HG03342 (cell line): ENCODE measurements at regions not wholly inside any gene's neighbourhood (a gene's known extent, or its start where the extent isn't known, plus 50 kb on each side); places are given as distances from the start of the nearest gene placed in this dataset.
A peak's percentile ranks its signal among the peaks of the same experiment; 100 is the strongest.

Experiments
- ATAC-seq: cut with Tn5 transposase; IDR thresholded peaks from one replicate; pipeline ENCODE4 v1.9.1; 2021; ENCODE audit warnings: mild to moderate bottlenecking, moderate library complexity; ENCODE audit not compliant: unreplicated experiment

DNA sequence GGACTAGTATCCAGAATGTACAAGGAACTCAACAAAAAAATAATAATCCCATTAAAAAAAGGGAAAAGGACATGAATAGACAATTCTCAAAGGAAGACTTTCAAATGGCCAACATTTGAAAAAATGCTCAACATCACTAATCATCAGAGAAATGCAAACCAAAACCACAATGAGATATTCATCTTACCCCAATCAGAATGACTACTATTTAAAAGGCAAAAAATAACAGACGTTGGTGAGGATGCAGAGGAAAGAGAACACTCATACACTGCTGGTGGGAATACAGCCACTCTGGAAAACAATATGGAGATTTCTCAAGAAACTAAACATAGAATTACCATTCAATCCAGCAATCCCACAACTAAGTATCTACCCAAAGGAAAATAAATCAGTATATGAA, 133.1 kb downstream of the KDR start:
- no peak for ATAC-seq

DNA sequence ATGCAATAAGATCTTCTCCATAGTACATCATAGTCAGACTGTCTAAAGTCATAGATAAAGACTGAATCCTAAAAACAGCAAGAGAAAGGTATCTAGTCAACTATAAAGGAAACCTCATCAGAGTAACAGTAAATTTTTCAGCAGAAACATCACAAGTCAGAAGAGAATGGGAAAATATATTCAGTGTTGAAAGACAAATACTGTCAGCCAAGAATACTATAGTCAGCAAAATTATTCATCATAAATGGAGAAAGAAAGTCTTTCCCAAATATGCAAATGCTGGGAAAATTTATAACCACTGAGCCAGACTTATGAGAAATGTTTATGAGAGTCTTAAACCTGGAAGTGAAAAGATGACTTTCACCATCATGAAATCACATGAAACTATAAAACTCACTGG, 136.7 kb downstream of the KDR start:
- no peak for ATAC-seq

DNA sequence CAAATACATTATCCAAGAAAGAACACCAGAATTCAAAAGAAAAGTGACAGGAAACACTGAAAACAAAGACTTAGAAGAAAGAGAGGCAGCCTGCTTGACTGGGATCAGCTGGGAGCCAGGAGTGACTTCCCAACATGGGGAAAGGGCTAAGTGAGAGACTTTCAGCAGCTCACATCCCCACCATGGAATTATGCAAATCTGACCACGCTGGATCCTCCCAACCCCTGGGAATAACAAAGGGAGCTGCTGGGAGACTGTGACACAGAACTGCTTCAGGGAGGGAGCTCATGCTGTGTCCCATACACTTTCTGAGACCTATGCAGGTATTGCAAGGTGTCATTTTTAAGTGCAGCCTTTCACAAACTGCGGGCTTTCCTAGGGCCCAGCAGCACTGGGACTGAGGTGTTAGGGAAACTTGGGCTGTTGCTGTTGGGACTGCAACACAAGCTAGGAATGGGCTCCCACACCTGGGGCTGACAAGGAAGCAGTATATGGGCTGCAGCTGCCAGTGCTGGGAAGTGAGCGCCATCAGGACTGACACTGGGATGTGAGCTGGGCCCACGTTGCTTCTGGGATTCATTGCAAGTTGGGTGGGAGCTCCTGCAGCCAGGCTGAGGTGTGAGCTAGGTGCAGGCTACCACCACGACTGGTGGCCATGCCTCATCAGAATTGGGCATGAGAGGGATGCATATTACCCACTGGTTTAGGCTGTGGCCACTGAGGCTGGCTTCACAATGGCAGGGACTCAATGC, 139.1 kb downstream of the KDR start:
- ATAC-seq = no peak

DNA sequence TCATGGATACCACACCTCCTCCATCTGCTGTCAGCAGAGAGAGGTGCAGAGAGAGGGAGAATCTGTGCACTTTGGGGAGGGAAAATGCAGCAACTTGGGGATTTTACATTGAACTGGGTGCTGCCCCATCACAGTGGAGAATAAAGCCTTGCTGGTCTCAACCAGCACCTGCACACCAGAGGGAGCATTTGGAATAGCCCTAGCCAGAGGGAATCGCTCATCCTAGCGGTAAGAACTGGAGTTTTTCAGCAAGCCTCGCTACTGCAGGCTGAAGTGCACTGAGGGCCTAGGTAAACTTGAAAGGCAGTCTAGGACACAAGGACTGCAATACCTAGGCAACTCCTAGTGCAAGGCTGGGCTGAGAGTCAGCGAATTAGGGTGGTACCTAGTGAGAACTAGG, 148.7 kb downstream of the KDR start:
- ATAC-seq = no peak

DNA sequence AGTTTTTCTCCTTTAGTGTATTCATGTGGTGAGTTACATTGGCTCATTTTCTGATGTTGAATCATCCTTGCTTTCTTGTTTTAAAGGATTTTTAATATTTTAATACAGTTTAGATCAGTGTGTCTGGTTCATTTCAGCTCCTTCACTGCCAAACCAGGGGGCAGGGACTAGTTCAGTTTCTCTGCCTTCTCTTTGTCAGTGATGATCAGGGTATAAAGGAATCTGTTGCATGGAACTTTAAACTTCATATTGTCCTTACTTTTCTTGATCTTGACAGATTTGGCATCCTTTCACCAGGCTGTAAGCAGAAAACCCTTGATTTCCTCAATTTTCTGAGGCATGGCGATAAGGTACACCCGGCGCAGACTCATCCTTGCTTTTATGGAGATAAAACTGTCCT, 149.4 kb downstream of the KDR start:
- ATAC-seq = no peak

DNA sequence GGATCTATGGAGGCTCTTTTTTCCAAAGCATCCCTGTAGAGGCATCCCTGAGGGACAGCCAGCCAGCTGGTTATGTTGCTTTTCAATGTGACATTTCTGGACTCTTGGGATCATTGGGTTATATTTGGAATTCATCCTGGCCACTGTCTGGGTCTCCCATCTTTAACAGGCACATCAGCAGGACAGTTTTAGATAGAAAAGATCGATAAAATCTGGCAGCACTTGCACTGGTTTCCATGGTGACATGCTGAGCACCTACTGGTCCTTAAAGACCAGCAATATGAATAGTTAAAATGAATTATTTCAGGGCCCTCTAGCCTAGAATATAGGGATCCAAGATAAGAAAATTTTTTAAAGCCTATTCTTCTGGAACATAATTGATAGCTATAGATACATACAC, 151.6 kb downstream of the KDR start:
- no peak for ATAC-seq

DNA sequence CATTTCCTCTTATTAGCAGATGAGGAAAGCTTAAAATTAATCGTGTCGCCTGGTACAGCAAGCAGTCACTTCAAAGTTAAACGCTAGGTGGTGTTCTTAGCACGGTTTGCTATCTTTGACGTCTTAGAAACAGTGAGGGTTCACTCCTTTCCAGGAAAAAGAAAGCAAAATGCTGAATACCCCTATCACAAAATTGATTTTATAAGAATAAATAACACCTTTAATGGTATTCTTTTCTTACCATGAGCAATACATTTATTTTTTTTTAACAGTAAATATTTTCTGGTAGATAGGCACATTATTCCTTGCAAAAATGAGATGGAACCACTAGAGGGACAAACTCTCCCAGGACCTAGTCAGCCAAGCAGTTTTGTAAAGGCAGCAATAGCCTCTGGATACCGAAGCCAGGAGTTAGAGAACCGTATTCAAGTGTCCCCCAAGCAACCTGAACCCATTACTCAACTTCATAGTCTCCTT, 153.9 kb downstream of the KDR start:
- ATAC-seq = peak; percentile 84

DNA sequence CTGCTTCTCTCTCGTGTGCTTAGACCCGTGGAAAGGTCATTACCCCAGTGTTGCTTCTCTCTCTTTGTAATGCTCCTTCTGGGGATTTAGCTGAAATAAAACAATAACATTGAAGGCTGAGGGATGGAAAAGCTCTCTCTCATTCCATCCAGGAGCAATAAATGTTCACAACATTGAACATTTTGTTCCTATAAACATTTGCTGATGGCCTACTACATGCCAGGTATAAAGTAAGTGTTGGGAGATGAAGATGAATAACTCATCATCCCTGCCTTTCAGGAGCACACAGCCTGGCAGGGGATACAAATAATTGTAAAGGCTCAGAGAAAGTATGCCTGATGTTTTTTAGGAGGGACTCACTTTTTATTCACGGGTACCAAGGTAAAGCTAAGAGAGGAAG, 158.1 kb downstream of the KDR start:
- no peak for ATAC-seq

DNA sequence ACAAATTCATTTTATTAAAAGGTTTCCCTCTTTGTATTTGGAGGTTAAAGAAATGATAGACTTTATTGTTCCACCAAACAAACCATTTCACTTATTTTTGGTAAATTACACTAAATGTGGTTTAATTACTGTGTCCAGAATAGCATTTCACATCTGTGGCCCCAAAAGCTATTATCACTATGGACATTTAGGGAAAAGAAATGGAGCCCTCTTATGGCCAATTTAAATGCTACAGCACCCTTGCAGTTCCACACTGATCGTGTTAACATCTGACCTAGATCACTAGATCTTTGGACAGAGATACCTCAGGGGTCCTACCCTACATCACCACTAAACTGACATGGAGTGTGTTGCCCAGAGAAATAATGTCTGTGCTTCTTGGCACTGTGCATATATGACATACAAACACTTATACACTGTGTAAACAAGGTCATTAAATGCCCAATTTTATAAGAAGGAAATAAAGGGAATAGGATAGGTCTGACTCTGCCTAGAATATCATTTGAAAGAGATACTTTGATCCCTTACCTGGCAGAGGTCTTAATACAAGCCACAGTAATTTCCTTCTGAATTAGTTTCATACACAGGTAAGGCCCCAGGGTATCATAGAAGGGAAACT, 163.9 kb downstream of the KDR start:
- peak; percentile 57 for ATAC-seq

DNA sequence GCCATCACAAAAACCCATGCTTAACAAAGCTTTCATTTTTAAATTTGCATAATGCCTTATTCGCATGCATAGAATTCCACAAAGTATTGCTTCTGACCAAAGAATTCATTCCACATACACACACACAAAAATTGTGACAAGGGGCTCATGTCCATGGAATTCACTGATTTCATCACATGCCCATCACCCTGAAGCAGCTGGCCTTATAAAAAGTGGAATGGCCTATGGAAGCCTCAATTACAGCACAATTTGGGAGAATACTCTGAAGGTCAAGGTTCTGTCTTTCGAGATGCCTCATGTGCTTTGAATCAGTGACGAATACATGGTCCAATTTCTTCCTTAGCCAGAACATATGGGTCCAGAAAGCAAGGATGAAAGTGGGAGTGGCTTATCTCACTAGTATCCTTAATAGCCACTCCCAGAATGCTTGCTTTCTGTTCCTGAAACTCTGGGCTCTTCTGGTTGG, 165.7 kb downstream of the KDR start:
- no peak for ATAC-seq

DNA sequence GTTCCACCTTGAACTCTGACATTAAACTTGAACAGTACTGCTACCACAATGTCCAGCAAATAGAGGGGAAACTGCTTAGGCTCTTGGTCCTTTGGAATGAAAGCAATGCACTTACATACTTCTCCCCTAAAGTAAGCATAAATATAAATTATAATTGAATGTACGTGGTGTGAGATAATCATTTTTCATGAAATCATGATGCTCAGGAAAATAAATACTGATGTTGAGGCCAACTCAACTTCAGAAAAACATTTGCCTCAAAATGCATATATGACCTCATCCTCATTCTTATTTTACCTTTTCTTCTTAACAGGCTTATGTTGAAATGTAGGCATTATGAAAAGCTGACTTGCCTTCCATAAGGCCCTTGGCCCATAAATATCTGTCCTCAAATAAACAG, 166.3 kb downstream of the KDR start:
- ATAC-seq = no peak

DNA sequence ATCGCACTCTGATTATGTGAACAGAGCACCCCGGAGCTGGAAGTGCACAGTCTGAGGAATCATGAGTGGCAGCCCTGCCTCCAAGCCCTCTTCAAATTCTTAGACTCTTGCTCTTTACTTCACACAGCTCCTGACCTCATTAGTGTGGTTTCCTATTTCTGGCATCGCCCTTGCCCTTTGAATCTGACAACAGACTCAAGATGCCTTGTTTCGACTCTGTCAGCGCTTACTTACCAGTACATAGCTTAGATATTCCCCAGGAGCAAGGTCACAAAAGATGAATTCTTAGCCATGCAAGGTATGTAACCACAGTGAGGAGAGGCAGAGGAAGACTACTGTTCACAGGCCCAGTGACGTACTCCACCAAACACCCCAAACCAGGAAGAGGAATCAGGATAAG, 167.2 kb downstream of the KDR start:
- no peak for ATAC-seq

DNA sequence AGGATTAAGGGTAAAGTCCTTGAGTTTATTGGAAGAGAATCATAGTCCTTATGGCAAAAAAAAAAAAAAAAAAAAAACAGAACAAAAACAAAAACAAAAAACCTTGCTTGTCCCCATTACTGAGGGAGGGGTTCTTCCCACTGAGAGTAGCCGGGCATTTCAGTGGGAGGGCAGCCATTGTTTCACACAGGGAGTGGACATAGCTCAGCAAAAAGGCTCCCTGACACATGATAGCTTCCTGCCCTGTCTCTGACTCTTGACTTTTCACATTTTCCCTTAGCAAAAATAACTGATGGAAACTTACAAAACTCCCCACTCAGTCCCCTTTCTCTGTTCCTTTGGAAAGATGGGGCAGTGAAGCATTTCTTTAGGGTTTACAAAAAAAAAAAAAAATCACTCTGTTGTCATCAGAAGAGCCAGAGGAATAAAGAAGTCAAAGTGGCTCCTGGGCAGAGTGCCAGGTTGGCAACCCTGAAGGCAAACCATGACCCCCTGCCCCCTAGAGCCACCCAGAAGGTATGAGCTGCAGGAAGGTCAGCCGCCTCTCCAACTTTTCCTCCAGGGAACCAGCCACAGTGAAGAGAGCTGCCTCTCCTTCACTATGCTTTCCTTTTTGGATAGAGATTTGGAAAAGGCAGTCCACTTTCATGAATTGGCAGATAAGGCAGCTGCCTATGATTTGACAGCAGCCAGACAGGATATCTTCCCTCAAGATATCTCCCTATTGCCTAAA, 170.6 kb downstream of the KDR start:
- ATAC-seq = no peak

DNA sequence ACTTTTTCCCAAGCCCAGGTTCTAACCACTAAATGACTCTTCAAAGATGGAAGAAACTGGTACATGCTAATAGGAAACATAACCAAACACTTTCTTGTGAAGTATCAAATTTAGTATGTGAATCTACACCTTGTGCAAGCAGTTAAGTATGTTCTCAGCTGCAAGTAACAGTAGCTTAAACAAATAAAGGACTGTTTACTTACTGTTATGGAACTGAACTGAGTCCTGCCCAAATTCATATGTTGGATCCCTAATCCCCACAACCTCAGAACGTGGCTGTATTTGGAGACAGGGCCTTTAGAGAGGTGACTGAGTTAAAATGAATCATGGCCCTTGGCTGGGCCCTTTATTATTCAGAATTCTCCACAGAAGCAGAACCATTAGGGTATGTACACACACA, 178.7 kb downstream of the KDR start:
- no peak for ATAC-seq

DNA sequence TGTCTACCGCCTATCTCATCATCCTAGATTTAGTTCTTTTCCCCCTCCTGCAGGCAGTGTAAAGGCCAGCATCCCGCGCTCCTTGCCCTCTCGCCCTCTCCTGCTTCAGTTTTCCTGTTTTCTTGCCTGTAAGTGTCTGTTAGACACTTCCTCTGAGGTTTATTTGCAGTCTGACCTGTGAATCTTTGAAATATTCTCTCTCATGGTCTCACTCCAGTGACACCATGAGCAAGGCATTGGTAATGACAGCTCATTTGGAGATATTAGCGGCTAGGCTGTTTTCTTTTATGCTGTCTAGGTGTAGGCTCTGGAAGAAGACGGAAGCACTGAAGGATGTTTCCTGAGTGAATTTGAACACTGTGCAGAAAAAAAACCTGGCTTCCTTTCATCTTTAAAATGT, 179.6 kb downstream of the KDR start:
- ATAC-seq = no peak

DNA sequence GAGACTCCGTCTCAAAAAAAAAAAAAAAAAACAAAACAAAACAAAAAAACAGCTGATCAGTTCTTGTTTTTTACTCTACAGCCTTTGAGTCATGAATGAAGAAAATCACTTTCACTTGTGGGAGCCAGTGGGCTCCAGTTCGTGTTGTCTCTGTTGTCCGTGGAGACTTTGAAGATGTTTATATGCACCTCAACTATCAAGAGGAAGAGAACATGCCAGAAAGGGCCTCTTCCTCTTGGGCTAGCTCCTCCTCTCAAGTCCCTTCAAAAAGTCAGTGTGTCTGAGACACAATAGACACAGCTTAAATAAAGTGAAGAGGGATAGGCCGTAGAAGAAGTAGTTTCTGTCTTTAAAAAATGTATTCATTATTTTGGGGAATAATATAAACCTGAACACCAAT, 182.7 kb downstream of the KDR start:
- peak; percentile 76 for ATAC-seq

DNA sequence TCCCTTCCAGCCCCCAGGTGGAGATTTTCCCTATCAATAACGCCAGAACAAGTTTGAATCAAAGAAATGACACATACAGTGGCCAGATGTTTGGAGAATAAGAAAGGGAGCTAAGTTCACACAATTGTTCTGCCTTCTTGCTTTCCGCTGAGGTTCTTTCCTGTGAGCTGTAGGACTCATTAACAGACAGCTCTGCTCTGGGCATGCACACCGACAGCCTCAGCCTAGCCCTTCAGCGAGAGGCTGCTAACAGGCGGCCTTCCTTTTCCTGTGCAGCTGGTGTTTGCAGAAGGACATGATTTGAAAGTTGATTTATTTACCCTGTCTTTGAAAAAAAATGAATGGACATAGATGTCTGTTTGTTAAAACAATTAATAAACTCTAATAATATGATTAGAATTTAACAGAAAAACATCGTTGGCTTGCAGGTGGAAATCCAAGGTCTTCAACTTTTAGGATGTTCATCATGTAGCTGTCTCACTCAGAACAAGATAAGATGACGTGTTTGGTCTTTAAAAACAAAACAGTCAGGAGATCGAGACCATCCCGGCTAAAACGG, 183.3 kb downstream of the KDR start:
- peak; percentile 65 for ATAC-seq

DNA sequence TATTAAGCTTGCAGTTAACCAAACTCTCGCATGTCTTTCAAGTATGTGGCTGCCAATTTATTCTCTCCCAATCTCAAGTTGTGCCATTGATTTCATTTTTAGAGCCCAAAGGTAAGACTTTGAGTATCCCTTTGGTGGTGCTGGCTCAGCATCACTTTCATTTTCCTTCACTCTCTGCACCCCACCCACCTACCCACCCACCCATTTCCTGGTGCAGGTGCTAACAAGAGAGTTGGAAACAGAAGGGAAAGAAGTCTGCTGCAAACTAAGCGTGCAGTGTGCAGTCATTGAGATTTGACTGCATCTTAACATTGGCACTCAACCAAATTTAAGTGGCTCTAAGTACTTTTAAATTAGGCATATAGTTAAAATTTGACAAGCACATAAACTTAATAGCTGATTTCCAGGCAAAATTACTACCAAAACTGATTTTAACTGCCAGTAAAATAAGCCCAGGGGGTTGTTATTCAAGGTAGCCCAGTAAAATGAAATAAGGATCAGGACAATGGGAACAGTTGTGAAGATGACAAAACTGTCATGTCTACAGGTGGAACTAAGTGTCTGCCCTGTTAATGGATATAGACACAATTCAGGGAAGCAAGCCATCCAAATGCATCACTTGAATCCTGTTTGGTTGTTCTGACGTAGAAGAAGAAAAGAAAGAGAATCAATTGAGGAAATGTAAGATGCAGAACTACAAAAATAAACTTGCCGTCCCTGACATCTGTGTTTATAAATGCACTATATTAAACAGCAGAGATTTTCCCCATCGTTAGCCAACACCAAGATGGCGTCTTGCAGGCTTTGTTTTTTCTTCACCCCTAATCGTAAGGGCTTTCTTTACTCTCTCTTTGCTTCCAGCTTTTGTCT, 184.2 kb downstream of the KDR start:
- no peak for ATAC-seq

DNA sequence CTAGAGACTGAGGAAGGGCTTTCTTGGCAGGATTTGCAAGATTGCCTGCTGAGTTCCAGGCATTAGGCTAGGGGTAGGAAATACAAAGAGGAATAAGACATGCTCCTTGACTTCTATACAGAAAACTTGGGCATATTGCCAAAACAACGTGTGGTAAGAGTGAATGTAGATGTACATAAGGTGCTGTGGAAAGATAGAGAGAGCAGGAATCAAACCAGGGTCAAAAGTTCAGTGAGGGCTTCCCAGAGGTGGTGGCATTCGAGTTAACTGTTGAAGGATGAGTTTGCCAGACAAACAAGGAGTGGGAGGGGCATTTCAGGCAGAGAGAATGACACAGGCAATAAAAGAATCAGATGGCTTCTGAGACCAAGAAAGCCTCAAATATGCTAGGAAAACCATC, 187.9 kb downstream of the KDR start:
- no peak for ATAC-seq

DNA sequence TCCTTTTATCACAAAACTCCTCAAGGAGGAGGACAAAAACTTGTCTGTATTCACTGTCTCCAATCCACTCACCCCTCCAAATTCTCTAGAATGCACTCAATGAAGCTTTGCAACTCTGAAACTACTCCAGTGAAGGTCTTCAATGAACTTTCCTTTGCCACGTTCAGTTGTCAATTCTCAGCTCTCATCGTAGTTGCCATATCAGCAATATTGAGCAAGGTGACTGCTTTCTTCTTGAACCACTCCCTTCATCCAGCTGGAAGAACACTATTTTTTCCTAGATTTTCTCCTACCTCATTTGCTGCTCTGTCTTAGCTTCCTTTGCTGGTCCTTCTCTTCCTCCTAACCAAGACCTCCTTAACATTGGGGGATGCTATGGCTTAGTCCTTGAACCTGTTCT, 191.8 kb downstream of the KDR start:
- ATAC-seq = no peak

DNA sequence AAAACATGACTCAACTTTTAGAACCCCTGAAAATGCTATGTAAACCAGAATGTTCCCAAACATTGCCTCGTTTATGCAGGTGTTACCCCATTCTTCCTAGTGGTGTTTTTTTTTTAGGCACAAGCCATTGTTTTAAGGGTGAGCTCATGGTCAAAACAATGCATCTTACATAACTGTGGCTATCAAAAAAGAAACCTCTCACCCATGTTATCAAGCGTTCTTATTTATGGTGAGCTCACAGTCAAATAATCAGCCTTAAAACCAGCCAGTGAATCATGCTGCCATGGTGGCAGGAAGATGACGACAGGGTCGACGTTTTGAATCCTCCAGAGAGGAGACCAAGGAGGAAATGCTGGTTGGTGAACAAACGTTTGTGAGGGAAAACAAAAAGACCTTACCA, 195.2 kb downstream of the KDR start:
- ATAC-seq = no peak
